ENCODE measurements at regions not wholly inside any gene's neighbourhood (a gene's known extent, or its start where the extent isn't known, plus 50 kb on each side); places are given as distances from the start of the nearest gene placed in this dataset.

DNA sequence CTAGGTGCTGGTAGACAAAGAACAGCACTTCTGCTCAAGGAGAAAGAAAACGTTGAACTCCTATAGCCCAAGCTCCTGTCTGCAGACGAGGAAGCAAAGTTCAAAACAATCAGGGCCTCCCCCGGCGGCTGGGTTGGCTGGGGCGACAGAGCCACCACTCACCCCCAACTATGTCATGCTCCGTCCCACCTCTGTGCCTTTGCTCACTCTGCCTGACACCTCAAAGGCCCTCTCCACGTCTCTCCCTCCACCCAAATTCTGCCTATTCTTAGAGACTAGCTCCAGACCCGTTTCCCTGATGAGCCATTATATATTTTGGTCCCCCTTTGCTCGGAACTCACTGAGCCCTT is 304.3 kb downstream of the TLE3 start:
- no peaks in the 10 kb centered on the region for H3K36me3 ChIP-seq (ENCODE audit: insufficient read depth, low read length)
- no peaks in the 10 kb centered on the region for H3F3A ChIP-seq (ENCODE audit: low read depth)
- H3K79me2 ChIP-seq (ENCODE audit: insufficient read depth, low read length): no peaks in the 10 kb centered on the region
- H2AFZ ChIP-seq (ENCODE audit: low read length): no peak overlapping the region
- no peaks in the 10 kb centered on the region for H3K9me3 ChIP-seq (ENCODE audit: insufficient read depth, low read depth, low read length)
- no peaks in the 10 kb centered on the region for H3K4me1 ChIP-seq (ENCODE audit: insufficient read depth, low read length, poor library complexity, severe bottlenecking)
- H3K4me2 ChIP-seq (ENCODE audit: low read depth, low read length, poor library complexity, severe bottlenecking): no peak overlapping the region
- no peaks in the 10 kb centered on the region for H4K20me1 ChIP-seq (ENCODE audit: insufficient read depth, low read length, poor library complexity, severe bottlenecking)
- no peak overlapping the region for H3K9ac ChIP-seq (ENCODE audit: low read depth, low read length, poor library complexity, severe bottlenecking)
- TF ChIP-seq, protein P1, sequence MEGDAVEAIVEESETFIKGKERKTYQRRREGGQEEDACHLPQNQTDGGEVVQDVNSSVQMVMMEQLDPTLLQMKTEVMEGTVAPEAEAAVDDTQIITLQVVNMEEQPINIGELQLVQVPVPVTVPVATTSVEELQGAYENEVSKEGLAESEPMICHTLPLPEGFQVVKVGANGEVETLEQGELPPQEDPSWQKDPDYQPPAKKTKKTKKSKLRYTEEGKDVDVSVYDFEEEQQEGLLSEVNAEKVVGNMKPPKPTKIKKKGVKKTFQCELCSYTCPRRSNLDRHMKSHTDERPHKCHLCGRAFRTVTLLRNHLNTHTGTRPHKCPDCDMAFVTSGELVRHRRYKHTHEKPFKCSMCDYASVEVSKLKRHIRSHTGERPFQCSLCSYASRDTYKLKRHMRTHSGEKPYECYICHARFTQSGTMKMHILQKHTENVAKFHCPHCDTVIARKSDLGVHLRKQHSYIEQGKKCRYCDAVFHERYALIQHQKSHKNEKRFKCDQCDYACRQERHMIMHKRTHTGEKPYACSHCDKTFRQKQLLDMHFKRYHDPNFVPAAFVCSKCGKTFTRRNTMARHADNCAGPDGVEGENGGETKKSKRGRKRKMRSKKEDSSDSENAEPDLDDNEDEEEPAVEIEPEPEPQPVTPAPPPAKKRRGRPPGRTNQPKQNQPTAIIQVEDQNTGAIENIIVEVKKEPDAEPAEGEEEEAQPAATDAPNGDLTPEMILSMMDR (conservative IDR thresholded peaks at IDR 0.05; ENCODE audit: low read length): no peak
- H3K4me3 ChIP-seq (ENCODE audit: low read length, poor library complexity, severe bottlenecking): no peak overlapping the region
- H3K9me2 ChIP-seq (replicated peaks; ENCODE audit: low read depth, low read length): no peaks in the 10 kb centered on the region
- H3K27me3 ChIP-seq (ENCODE audit: insufficient read depth, low read length, poor library complexity, severe bottlenecking): no peaks in the 10 kb centered on the region

DNA sequence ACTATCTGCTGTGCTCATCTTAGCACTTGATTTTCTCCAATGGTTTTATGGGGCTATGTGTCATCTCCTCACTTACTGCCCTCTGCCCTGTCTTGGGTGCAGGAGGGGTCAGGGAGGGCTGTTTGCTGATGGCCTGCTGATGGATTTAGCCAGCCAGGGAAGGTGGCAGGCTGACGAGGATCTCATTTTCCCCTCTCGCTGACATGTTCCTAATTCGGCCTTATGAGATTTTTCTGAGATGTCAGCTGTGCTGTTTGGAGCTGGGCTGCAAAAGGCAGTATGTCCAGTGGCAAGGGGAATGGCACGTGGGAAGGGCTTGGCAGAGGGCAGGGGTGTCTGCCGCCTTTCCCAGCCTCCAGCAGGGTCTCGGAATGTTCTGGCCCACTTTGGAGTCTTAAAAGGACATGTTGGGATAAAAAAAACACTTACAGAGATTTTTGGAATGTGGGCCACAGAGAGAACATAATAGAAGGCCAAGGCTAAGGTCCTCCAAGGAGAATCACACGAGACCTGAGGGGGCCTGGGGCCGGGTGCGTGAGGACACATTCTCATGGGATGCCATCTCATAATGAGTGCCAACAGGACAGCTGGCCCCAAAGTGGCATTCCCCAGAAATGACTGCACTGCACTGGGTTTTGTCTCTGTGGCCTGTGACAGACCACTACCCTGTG is 303.8 kb downstream of the TLE3 start:
- TF ChIP-seq, protein P1 (conservative IDR thresholded peaks at IDR 0.05; ENCODE audit: low read length): no peak
- TF ChIP-seq EZH2phosphoT487 (IDR thresholded peaks at IDR 0.05; ENCODE audit: borderline replicate concordance): no peak
- no peak overlapping the region for H3K9ac ChIP-seq (ENCODE audit: low read depth, low read length, poor library complexity, severe bottlenecking)
- H3K27me3 ChIP-seq (ENCODE audit: insufficient read depth, low read length, poor library complexity, severe bottlenecking): no peaks in the 10 kb centered on the region
- no peaks in the 10 kb centered on the region for H3K9me3 ChIP-seq (ENCODE audit: insufficient read depth, low read depth, low read length)
- no peaks in the 10 kb centered on the region for H3K36me3 ChIP-seq (ENCODE audit: insufficient read depth, low read length)
- no peaks in the 10 kb centered on the region for H3K9me2 ChIP-seq (replicated peaks; ENCODE audit: low read depth, low read length)
- H3K4me1 ChIP-seq (ENCODE audit: insufficient read depth, low read length, poor library complexity, severe bottlenecking): no peaks in the 10 kb centered on the region
- no peak overlapping the region for H3K4me3 ChIP-seq (ENCODE audit: low read length, poor library complexity, severe bottlenecking)
- no peaks in the 10 kb centered on the region for H3K79me2 ChIP-seq (ENCODE audit: insufficient read depth, low read length)
- H4K20me1 ChIP-seq (ENCODE audit: insufficient read depth, low read length, poor library complexity, severe bottlenecking): no peaks in the 10 kb centered on the region
- no peak overlapping the region for H2AFZ ChIP-seq (ENCODE audit: low read length)
- no peak overlapping the region for H3K4me2 ChIP-seq (ENCODE audit: low read depth, low read length, poor library complexity, severe bottlenecking)
- H3F3A ChIP-seq (ENCODE audit: low read depth): no peaks in the 10 kb centered on the region

DNA sequence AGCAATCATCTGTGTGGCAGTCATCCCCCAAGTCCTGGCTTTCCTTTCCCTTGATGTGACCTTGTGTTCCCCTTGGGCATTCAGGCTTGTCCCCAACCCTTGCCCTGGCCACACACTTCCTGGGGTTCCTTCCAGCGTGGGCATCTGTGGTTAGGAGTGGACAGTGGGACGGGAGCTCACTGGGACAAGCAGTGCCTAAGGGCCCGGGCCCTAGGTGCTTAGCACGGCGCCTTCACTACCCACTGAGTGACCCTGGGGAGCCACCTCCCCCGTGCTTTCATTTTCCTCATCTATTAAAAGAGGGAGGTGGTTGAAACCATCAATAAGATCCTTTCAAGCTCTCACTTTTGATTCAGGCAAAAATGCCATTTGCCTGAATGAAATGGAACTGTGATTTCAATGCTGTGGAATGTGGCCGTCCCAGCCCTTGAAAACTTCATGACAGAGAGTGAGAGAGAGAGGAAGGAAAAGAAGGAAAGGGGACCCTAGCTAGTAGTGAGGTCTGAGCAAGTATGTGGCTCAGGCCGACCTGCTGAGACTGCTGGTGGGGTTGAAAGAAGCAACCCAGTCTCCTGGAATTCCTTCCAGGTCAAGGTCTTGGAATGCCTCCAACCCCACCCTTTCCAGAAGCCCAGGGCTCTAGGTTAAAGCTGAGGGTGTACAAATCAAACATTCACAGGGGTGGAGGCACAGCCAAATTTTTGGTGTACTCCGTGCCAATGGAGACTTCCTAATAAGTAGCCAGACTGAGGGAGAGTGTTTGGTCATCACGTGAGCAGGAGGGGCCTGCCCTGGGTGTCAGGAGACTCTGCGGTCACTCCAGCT is 302.9 kb downstream of the TLE3 start:
- Histone ChIP-seq H3K4me3 (ENCODE audit: low read length, poor library complexity, severe bottlenecking) (no peak overlapping the region), H3K9ac (ENCODE audit: low read depth, low read length, poor library complexity, severe bottlenecking) (no peak overlapping the region), H3K9me2 (replicated peaks; ENCODE audit: low read depth, low read length) (no peaks in the 10 kb centered on the region), H3K4me2 (ENCODE audit: low read depth, low read length, poor library complexity, severe bottlenecking) (no peak overlapping the region), H3F3A (ENCODE audit: low read depth) (no peaks in the 10 kb centered on the region), H2AFZ (ENCODE audit: low read length) (no peak overlapping the region), H3K4me1 (ENCODE audit: insufficient read depth, low read length, poor library complexity, severe bottlenecking) (no peaks in the 10 kb centered on the region), H3K27me3 (ENCODE audit: insufficient read depth, low read length, poor library complexity, severe bottlenecking) (no peaks in the 10 kb centered on the region), H4K20me1 (ENCODE audit: insufficient read depth, low read length, poor library complexity, severe bottlenecking) (no peaks in the 10 kb centered on the region), H3K9me3 (ENCODE audit: insufficient read depth, low read depth, low read length) (no peaks in the 10 kb centered on the region), H3K79me2 (ENCODE audit: insufficient read depth, low read length) (no peaks in the 10 kb centered on the region), H3K36me3 (ENCODE audit: insufficient read depth, low read length) (no peaks in the 10 kb centered on the region)
- TF ChIP-seq, protein P1 (conservative IDR thresholded peaks at IDR 0.05; ENCODE audit: low read length): no peak
- no peak for TF ChIP-seq EZH2phosphoT487 (IDR thresholded peaks at IDR 0.05; ENCODE audit: borderline replicate concordance)

All from Loucy (cell line).